T1000 (cell line): ENCODE measurements at regions not wholly inside any gene's neighbourhood (a gene's known extent, or its start where the extent isn't known, plus 50 kb on each side); places are given as distances from the start of the nearest gene placed in this dataset.

Experiments
- DNase-seq: peaks from one replicate; lab custom pipeline; 2025; ENCODE audit warnings: mixed read lengths; lab: John Stamatoyannopoulos, UW

DNA sequence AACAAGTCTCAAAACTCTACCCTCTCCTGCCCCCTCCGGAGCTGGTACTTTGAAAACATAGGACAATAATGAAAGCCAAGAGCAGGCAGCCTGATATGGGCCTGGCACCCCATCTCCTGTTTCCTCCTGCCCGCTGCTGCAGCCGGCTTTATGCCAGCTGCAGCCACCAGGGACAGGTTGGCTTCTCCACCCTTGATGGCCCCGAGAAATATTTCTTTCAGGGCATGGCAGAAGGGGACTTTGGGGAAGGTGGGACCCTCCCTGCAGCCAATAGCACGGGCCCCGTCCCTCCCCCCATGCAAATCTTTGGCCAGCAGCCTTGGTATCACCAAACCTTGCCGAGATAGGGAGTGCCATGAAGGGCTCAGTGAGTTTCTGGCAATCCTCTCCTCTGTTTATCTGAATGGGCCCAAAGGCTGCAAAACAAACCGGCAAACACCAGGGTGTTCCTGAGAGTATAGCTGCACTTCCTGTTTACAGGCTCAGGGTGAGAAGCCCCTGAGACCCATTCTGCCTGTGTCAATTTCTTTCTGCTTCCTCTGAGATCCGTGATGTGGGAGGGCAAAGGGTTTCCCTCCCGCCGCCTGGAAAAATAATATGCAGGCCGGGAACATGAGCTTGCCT is 73.4 kb upstream of the BOD1 start:
- DNase-seq: no peak

- no peak for DNase-seq
Measured at GRCh38 chr5:173691931-173692330, 75.5 kb upstream of the BOD1 start.

- no peak for DNase-seq
Measured at GRCh38 chr5:173693670-173694069, 77.2 kb upstream of the BOD1 start.

- no peak for DNase-seq
Measured at GRCh38 chr5:173696216-173696615, 79.8 kb upstream of the BOD1 start.

DNA sequence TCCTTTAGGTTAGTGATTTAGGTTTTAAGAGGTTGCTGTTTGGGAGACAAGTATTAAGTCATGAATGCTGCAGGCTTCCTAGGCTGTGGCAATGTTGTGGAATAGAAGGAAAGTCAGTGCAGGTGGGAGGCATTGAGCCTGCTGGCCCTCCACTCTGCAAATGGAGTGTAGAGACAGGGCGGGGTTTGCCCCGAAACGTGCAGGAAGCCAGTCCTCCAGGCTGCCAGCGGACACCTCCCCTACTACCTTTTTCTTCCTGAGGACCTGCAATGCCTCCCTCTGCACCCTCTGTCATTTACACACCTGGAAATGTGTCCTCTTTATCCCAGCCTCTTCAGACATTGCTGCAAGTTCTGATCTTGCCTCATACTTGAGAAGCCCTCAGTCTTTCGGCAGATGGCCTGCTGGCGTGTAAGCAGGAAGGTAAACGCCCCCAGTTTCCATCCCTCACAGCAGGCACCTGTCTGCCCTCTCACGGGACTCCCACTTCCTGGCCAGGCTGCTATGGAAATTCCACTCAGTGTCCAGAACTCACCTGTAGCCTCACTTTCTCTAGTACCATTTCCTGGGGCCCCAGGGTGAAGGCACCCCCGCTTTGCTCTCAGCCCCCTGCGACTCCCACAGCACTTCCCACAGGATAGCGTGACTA is 81.6 kb upstream of the BOD1 start:
- DNase-seq: no peak

- no peak for DNase-seq
Measured at GRCh38 chr5:173699966-173700365, 83.5 kb upstream of the BOD1 start.

GRCh38 chr5:173703466-173703865 is 87.0 kb upstream of the BOD1 start:
- DNase-seq: no peak

DNA sequence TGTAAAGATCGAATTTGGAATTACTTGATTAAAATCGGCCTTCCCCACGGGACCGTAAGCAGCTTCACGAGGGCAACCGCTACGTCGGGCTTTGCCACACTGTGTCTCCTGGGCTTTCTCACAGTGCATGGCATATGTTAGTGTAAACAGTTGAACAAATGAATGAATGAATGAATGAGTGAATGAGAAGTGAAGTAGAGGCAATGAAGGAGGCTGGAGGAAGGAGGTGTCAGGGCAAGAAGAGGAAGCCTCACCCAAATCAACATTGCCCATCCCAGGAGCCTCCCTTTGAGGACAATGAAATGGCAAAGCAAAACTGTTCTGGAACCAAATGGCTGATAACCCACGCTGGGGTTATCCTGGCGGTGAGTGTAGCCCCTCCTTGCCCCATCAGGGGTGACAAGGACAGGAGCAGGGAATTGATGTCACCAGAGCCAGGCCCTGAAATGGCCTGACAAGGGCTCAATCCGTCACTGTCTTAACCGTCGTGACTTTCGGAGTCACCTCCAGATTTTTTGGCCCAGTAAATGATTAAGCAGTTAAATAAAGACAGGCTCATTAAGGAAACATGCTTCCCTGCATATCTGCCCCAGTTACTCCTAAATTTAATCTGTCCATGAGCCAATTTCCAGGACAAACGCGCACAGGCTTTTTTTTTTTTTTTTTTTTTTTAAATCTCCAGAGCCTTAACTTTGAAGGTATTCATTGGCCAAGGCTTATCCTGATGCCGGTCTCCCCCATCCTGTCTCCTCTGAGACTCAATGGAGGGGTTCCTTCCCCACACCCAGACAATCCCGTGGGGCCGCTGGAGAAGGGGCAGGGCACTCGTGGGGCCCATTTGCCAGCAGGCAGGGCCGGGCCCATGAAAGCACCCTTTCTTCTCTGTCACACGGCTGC is 88.4 kb upstream of the BOD1 start:
- no peak for DNase-seq

DNA sequence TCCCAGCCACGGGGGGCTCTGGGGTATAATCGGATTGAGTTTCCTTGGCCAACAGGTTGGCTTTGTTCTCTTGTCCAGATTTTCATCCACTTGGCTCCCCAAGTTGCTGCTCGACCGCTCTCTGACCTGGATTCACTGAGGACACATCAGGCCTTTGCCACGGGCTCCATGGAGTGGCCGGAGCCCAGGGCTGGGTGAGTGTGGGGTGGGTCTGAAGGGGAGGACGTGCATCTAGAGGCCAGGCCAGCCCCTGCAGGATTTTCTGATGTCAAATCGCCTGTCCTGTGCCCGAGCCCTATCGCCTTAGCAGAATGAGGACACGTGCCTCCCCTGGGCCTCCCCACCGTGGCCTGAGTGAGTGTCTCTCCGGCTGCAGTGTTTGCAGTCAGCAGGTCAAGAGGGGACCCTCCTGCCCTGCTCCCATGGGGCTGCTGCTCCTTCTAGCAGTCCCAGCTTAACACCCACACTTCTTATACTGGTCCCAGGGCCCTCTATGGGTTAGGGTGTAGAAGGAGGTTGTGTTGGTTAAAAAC is 89.1 kb upstream of the BOD1 start:
- DNase-seq: no peak

GRCh38 chr5:173706700-173707099 is 90.2 kb upstream of the BOD1 start:
- DNase-seq: no peak

GRCh38 chr5:173707392-173707791 is 90.9 kb upstream of the BOD1 start:
- DNase-seq: peak; percentile 58

GRCh38 chr5:173709145-173709544 is 92.7 kb upstream of the BOD1 start:
- no peak for DNase-seq

- DNase-seq: no peak
Measured at GRCh38 chr5:173709761-173710160, 93.3 kb upstream of the BOD1 start.

DNA sequence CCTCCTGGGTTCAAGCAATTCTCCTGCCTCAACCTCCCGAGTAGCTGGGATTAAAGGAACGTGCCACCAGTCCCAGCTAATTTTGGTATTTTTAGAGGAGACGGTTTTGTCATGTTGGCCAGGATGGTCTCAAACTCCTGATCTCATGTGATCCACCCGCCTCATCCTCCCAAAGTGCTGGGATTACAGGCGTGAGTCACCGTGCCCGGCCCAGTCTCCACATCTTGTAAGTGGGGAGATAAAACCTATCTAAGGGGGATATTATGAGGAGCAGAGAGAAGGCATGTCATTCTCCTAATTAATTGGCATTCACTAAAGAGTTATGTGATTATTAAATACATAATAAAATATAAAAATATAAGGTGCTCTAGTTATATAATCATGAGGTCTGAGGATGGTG is 94.1 kb upstream of the BOD1 start:
- no peak for DNase-seq

GRCh38 chr5:173711466-173711865 is 95.0 kb upstream of the BOD1 start:
- DNase-seq: no peak

- no peak for DNase-seq
Measured at GRCh38 chr5:173712609-173713175, 96.2 kb upstream of the BOD1 start.

GRCh38 chr5:173714551-173715428 is 98.3 kb upstream of the BOD1 start:
- peak; percentile 27 for DNase-seq

GRCh38 chr5:173715607-173716006 is 99.2 kb upstream of the BOD1 start:
- no peak for DNase-seq

DNA sequence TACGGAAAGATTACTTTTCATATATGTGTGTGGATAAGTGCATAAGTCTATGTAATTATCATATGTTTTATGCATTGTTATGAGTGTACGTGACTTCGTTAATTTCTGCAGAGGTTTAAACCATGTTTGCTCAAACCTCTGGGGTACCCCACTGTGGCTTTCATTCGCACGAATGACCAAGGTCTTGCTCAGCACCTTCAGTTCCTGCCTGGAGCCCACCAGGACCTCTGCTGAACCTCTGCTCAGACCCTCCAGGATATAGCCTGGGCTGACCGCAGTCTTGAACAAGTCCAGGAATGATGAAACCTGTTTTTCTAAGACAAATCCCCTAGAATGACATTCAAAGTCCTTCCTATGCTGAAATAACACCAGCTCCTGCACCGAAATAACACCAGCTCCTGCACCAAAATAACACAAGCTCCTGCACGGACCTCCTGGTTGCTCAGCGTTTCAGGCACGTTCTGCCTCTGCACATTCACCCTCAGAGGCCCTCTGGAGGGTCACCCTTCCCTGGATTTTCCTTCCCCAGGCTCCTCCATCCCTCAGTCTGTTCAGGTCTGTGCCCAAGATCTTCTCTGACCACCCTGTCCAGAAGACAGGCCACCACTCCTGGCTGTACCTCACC is 99.7 kb upstream of the BOD1 start:
- no peak for DNase-seq

- no peak for DNase-seq
Measured at GRCh38 chr5:173717959-173718358, 101.5 kb upstream of the BOD1 start.

- DNase-seq: no peak
Measured at GRCh38 chr5:173718469-173718868, 102.0 kb upstream of the BOD1 start.
